ENCODE measurements at regions not wholly inside any gene's neighbourhood (a gene's known extent, or its start where the extent isn't known, plus 50 kb on each side); places are given as distances from the start of the nearest gene placed in this dataset.
"Not testable (repeated sequence)": the region's sequence is repeated elsewhere in the genome, so short reads cannot be mapped to it uniquely, and the experiment has no call there.

- DNase-seq, result no peak
Observed at GRCh38 chr2:118604811-118605210, 242.6 kb downstream of the EN1 start.

DNA sequence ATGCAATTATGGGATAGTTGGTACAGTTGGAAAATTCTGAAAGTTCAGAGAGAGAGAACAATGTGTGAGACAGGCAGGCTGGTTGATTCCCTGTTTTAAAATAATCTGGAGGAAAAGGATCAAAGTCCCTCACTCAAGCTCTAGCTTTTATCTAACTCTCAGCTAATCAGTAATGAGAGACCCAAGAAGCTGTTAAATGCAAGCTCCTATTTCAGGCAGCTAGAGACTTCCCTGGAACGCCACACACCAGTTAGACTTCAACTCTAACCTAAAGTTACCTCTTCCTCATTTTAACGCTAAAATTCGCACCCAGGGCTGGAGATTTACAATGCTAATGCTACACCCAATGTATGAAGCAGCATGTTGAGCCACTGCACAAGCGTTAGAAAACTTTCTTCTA lies 243.1 kb downstream of the EN1 start:
- DNase-seq, result no peak

GRCh38 chr2:118599141-118599540 lies 248.3 kb downstream of the EN1 start:
- DNase-seq, result no peak

- DNase-seq, result no peak
Observed at GRCh38 chr2:118596620-118597019, 250.8 kb downstream of the EN1 start.

DNA sequence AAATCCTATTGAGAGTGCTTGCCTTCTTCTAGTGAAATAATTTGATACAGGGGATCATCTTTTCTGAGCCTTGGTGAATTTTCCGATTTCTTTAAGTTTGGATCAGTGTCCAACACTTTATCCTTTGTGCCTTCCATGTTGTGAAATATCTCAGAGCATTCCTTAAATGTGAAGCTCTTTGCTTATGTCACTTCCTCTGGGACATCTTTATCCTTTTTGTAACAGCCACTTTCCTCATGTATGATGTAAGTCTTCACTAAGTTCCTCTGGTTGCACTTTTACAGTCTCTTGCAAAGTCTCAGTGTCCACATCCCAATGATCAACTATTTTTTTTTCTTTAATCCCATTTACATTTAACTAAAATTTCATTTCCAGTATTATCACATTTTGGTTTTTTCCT lies 254.2 kb downstream of the EN1 start:
- DNase-seq, result no peak

- DNase-seq, result no peak
Observed at GRCh38 chr2:118591223-118591622, 256.2 kb downstream of the EN1 start.

GRCh38 chr2:118589721-118590120 lies 257.7 kb downstream of the EN1 start:
- no peak for DNase-seq

DNA sequence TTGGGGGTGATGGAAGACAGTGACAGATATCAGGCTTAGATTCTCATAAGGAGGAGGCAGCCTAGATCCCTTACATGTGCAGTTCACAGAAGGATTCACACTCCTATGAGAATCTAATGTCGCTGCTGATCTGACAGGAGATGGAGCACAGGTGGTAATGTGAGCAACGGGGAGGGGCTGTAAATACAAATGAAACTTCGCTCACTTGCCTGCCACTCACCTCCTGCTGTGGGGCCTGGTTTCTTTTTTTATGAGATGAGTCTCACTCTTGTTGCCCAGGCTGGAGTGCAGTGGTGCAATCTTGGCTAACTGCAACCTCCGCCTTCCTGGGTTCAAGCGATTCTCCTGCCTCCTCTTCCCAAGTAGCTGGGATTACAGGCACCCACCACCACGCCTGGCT lies 258.6 kb downstream of the EN1 start:
- DNase-seq, result no peak

DNA sequence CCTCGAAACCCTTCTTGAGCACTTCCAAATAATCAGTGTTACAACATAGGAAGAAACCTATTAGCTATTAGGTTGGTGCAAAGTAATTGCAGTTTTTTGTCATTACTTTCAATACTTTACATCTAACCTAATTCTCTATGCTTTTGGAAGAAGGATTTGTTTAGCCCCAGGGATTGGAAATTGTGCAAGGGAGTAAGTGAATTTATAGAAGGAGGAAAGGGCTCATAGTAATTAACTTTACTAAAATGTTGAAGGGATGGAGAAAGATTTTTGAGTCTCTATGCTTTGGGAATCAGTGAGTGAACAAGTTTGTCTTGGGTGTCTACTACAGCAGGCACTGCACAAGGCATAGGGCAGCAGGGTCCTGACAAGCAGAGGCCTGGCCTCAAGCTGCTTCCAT lies 261.1 kb downstream of the EN1 start:
- no peak for DNase-seq

DNA sequence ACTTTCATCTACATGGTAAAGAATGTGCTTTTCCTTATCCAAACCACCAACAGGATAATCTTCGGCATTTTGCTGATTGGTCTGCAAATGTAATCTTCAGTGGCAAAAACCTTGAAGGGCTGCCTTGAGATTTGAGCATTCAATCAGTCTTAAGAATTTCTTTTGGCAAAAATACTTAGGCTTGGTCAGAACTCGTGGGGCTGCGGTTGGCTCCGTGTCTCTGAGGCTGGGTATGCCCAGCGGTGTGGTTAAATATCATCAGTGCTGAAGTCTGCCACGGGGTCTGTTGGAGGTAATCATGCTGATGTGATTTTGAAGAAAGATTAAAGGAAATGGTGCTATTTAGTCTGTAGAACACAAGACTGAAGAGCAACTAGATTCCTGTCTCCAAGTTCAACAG lies 262.6 kb downstream of the EN1 start:
- DNase-seq, result no peak

DNA sequence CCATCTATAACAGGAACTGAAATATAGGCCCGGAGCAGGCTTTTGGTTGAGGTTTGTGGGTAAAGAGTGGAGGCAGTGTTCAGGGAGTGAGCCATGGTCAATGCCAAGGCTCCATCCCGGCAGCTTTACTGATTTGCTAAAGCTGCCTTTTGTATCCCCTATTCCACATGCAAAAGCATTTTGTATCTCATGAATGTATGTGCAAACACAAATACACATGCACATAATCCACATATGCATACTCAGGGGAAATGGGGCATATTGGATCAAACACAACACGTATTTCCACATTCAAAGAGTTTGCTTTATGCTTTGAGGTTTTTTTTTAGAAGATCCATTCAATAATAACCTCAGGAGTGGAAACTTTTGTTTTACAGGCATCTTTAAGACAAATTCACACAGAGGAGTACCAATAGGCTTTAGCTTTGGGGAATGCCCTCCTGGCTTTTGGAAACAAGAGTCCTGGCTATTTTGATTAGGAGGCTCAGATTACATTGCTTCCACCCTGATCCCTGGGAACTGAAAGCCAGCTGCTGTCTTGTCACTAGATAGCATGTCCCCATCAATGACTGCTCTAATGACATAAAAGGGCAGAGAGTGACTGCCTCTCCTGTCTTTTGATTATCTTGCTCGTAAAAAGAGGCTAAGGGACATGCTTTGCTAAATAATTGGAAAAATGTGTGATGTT lies 263.2 kb downstream of the EN1 start:
- DNase-seq, result no peak

- DNase-seq, result no peak
Observed at GRCh38 chr2:118582058-118582457, 265.4 kb downstream of the EN1 start.

DNA sequence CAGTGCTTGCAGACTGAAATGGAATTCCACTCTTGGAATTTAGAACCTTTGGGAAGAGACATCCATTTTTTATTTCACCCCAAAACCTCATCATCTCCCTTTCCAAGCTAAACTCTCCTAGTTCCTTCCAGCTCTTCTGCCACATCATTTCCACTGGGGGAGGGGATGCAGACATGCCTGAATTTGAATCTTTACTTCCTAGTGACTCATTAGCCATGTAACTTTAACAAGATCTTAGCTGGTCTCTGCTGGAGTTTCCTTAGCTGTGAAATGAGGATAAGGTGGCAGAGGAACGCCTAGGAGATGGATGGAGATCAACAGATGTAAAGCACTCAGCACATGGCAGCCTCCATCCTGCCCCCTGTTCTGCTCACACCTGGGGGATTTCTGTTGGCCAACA lies 266.8 kb downstream of the EN1 start:
- no peak for DNase-seq

DNA sequence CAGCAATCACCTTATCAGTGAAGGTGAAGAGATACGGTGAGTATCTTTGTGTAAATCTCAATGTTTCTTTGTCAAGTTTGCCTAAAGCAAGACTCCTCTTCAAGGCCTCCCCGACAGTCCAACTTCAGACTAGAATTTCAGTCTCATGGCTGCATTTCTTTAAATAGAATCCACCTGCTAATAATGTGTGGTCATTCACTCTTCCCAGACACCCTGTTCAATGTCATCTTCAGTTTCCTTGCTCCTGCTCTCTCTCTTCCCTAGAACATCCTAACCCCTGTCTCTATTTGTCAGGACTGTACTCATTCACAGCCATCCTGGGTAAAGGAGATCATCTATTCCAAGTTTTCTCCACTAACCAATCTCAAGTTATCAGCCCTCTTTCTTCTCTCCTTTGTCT lies 267.3 kb downstream of the EN1 start:
- no peak for DNase-seq

GRCh38 chr2:118577202-118577601 lies 270.2 kb downstream of the EN1 start:
- no peak for DNase-seq

DNA sequence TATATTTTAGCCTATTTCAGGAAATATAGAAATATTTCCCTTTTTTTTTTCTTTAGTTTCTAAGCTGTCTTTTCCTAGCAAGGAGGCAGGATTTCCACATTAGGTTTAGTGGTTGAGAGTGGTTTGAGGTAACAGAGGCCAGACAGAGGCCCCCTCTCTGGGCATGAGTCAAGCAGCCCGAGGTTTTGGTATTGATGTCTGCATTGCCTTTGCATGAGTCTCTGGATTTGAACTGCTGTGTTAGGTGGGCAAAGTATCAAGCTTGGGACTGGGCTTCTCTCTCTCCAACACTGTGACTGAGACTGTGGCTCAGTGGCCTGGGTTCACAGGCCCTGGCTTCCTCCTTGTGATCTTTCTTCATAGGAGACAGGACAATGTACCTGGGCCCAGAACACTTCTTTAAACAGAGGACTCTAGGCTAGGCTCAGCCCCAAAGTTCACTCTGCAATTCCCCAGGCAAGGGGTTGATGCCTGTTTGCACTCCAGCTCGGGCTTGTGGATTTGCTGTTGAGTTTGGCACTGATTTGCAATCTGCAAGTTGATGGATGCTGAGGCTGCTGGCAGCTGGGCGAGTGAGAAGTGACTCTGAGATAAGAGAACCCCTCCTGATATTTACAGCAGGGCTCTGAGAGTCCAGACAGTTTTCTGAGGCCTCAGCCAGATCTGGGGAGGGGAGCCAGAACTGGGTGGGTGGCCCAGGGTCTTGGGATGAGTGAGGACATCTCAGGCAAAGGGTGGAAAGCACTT lies 271.2 kb downstream of the EN1 start:
- DNase-seq, result no peak

DNA sequence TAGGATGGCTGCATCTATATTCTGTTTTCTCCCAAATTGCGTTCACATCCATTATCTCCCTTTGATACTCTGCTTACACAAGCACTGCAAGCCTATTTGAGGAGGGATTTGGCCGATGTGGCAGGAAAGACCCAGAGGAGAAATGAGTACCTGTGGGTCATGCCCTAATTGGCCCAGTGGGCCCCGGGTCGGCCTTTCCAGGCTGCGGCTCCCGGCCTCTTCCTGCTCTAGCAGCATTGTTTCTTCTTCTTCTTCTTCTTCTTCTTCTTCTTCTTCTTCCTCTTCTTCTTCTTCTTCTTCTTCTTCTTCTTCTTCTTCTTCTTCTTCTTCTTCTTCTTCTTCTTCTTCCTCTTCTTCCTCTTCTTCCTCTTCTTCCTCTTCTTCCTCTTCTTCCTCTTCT lies 275.1 kb downstream of the EN1 start:
- not testable (repeated sequence) for DNase-seq

- no peak for DNase-seq
Observed at GRCh38 chr2:118569876-118570535, 277.4 kb downstream of the EN1 start.

- DNase-seq, result no peak
Observed at GRCh38 chr2:118568700-118569099, 278.7 kb downstream of the EN1 start.

DNA sequence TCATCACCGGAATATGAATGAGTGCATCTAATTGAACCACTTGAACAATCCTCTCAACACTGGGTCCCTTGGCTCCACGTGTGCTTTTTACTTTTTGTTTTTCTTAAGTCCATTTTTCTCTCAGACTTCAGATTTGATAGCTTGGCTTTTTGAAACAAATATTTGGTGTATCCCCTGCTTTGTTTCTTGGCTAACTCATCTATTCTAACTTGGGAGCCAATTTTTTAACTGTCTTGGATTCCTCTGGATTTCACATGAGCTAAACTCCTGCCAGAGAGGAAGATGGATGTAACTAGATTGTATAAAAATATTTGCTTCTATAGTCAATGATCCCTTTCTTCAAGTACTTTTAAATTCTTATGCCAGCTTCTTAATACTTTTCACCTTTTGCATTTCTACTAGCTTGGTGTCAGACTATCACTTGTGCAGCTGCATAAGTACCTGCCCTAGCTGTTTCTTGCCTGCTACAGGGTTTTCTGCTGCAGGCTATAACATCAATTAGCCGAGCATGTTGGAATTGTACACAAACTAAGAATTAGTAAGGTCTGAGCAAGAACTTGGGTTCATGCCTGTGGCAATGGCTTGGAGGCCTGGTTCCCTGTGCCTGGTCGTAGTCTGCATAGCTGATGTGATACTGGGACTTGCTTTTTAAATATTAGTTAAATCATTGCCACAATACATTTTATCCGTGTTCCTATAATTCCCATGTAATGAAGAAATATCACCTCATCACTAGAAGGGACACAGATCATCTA lies 281.5 kb downstream of the EN1 start:
- no peak for DNase-seq

GRCh38 chr2:118565301-118565700 lies 282.1 kb downstream of the EN1 start:
- DNase-seq, result no peak

DNA sequence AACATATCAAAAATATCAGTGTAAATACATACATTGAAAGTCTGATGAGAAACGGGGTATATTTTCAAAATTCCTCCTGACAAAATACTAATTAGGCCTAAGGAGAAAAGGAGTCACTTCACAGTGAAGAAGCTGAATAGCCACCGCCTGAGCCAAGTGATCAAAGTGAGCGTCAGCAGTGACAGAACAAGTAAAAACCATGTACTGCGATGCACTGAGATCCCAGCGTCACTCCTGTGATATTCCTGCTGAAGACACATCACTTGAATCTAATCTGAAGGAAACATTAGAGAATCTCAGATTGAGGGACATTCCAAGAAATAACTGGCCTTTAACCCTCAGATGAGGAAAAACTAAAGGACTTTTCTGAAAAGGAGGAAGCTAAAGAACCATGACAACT lies 285.3 kb downstream of the EN1 start:
- no peak for DNase-seq

- no peak for DNase-seq
Observed at GRCh38 chr2:118558846-118559245, 288.6 kb downstream of the EN1 start.

DNA sequence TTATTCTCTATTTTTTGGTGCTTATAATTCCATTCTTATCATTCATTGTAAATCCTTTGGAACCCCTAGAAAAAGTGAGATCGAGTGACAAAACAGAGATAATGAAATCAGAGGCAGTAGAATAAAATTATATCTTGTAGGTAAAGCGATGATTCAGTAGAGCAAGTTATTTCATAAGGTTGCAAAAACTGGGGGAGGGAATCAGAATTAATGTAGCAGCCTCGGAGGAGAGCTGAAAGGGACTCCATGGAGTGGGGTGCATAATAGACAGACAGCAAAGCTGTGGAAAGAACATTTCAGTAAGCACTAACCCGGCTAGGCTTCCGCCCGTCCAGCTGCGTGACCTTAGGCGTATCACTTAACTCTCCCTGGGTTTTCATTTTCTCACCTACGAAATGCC lies 289.7 kb downstream of the EN1 start:
- DNase-seq, result no peak
